Liver (tissue), 8 donors: ENCODE measurements at regions not wholly inside any gene's neighbourhood (a gene's known extent, or its start where the extent isn't known, plus 50 kb on each side); places are given as distances from the start of the nearest gene placed in this dataset.

Source experiments
- DNase-seq: peaks from one replicate; pipeline ENCODE4 v3.0.0-alpha.2; 2017; ENCODE audit warnings: low spot score
- H3K27ac ChIP-seq, 2 donors: one replicate each; pipeline ENCODE4 v1.7.0; 2013; ENCODE audit warnings: inconsistent platforms in 2 of 2, low read length in 2 of 2, control low read depth in 1 of 2, low read depth in 1 of 2, mild to moderate bottlenecking in 1 of 2
- H3K27me3 ChIP-seq, 4 donors: one replicate each; pipeline versions ENCODE4 v1.6.1 to v1.7.0; 2013; ENCODE audit warnings: low read length in 3 of 4, inconsistent platforms in 1 of 4, mild to moderate bottlenecking in 1 of 4, moderate library complexity in 1 of 4; ENCODE audit not compliant: control insufficient read depth in 4 of 4, insufficient read depth in 4 of 4
- H3K36me3 ChIP-seq, 4 donors: one replicate each; pipeline versions ENCODE4 v1.6.1 to v1.7.0; 2013; ENCODE audit warnings: low read length in 3 of 4, mild to moderate bottlenecking in 3 of 4, low read depth in 1 of 4, moderate library complexity in 1 of 4; ENCODE audit not compliant: control insufficient read depth in 4 of 4, insufficient read depth in 3 of 4
- H3K4me1 ChIP-seq, 4 donors: one replicate each; pipeline versions ENCODE4 v1.6.1 to v1.7.0; 2013; ENCODE audit warnings: low read length in 3 of 4, mild to moderate bottlenecking in 3 of 4, moderate library complexity in 1 of 4; ENCODE audit not compliant: control insufficient read depth in 4 of 4, insufficient read depth in 4 of 4
- H3K4me3 ChIP-seq, 3 donors: one replicate each; pipeline versions ENCODE4 v1.6.1 to v1.7.0; 2013; ENCODE audit warnings: low read length in 3 of 3, control low read depth in 1 of 3, low read depth in 1 of 3, mild to moderate bottlenecking in 1 of 3
- H3K9ac ChIP-seq, 2 donors: one replicate each; pipeline ENCODE4 v1.7.0; 2013; ENCODE audit warnings: low read length in 2 of 2, mild to moderate bottlenecking in 2 of 2, moderate library complexity in 2 of 2, control low read depth in 1 of 2, low read depth in 1 of 2
- H3K9me3 ChIP-seq, 4 donors: one replicate each; pipeline versions ENCODE4 v1.6.1 to v1.7.0; 2013; ENCODE audit warnings: low read length in 3 of 4; ENCODE audit not compliant: control insufficient read depth in 4 of 4
- EGR1 ChIP-seq, 2 donors: IDR thresholded peaks; 2 replicates each; pipeline ENCODE4 v1.6.1; 2016 to 2018; ENCODE audit warnings: antibody characterized with exemption in 2 of 2, low read depth in 2 of 2
- FOXA1 ChIP-seq: IDR thresholded peaks from 2 replicates; pipeline ENCODE4 v1.6.1; 2016; ENCODE audit warnings: antibody characterized with exemption
- FOXA2 ChIP-seq: IDR thresholded peaks from 2 replicates; pipeline ENCODE4 v1.6.1; 2016; ENCODE audit warnings: antibody characterized with exemption
- GABPA ChIP-seq, 2 donors: IDR thresholded peaks in 1 of 2; conservative IDR thresholded peaks in 1 of 2; 2 replicates each; pipeline ENCODE4 v1.6.1; 2016; ENCODE audit warnings: antibody characterized with exemption in 2 of 2, mild to moderate bottlenecking in 1 of 2, moderate library complexity in 1 of 2
- HNF4A ChIP-seq, 2 donors: conservative IDR thresholded peaks; 2 replicates each; pipeline ENCODE4 v1.6.1; 2016; ENCODE audit warnings: antibody characterized with exemption in 2 of 2, mild to moderate bottlenecking in 2 of 2
- HNF4G ChIP-seq: IDR thresholded peaks from 2 replicates; pipeline ENCODE4 v1.6.1; 2016; ENCODE audit warnings: antibody characterized with exemption
- JUND ChIP-seq, 2 donors: IDR thresholded peaks; 2 replicates each; pipeline ENCODE4 v1.6.1; 2016; ENCODE audit warnings: antibody characterized with exemption in 2 of 2
- MAX ChIP-seq: IDR thresholded peaks from 2 replicates; pipeline ENCODE4 v1.6.1; 2016; ENCODE audit warnings: antibody characterized with exemption
- REST ChIP-seq: IDR thresholded peaks from 2 replicates; pipeline ENCODE4 v1.6.1; 2016; ENCODE audit warnings: antibody characterized with exemption, mild to moderate bottlenecking
- SP1 ChIP-seq: IDR thresholded peaks from 2 replicates; pipeline ENCODE4 v1.6.1; 2018; ENCODE audit warnings: antibody characterized with exemption, mild to moderate bottlenecking
- TAF1 ChIP-seq: conservative IDR thresholded peaks from 2 replicates; pipeline ENCODE4 v1.6.1; 2016; ENCODE audit warnings: antibody characterized with exemption, mild to moderate bottlenecking
- YY1 ChIP-seq: IDR thresholded peaks from 2 replicates; pipeline ENCODE4 v1.6.1; 2016; ENCODE audit warnings: antibody characterized with exemption, mild to moderate bottlenecking
- ZBTB33 ChIP-seq: IDR thresholded peaks from 2 replicates; pipeline ENCODE4 v1.6.1; 2016; ENCODE audit warnings: antibody characterized with exemption
- WGBS: extraction: QIAGEN DNeasy Blood & Tissue Kit; methylation state at CpG from one replicate; pipeline ENCODE4 v1.1.7; 2013; 5-methylcytosine and 5-hydroxymethylcytosine counted together
- TF ChIP-seq, protein P1 (sequence below): fragments of 150-350 bp; IDR thresholded peaks from 2 replicates; pipeline ENCODE4 v1.5.1; 2017; ENCODE audit warnings: improper control_type of control experiment, low read depth, low read length; ENCODE audit not compliant: missing input control
- TF ChIP-seq, protein P2 (sequence below): IDR thresholded peaks from 2 replicates; pipeline ENCODE4 v1.6.1; 2016; ENCODE audit warnings: antibody characterized with exemption
- donor health status: healthy.
- donor health status: healthy.
- donor health status: healthy.
- donor health status: healthy.
- donor health status: healthy.

- H3K9ac ChIP-seq: no peak overlapping the region
- H3K4me3 ChIP-seq: no peak overlapping the region
- DNase-seq: no peak
- H3K27ac ChIP-seq: no peak overlapping the region
- H3K9me3 ChIP-seq: no peaks in the 10 kb centered on the region
- H3K4me1 ChIP-seq: no peaks in the 10 kb centered on the region
- no peaks in the 10 kb centered on the region for H3K36me3 ChIP-seq
- TF ChIP-seq YY1: no peak
- no peak for TF ChIP-seq GABPA (IDR thresholded peaks at IDR 0.05 in 1 of 2, conservative IDR thresholded peaks at IDR 0.05 in 1 of 2)
- TF ChIP-seq, protein P1, sequence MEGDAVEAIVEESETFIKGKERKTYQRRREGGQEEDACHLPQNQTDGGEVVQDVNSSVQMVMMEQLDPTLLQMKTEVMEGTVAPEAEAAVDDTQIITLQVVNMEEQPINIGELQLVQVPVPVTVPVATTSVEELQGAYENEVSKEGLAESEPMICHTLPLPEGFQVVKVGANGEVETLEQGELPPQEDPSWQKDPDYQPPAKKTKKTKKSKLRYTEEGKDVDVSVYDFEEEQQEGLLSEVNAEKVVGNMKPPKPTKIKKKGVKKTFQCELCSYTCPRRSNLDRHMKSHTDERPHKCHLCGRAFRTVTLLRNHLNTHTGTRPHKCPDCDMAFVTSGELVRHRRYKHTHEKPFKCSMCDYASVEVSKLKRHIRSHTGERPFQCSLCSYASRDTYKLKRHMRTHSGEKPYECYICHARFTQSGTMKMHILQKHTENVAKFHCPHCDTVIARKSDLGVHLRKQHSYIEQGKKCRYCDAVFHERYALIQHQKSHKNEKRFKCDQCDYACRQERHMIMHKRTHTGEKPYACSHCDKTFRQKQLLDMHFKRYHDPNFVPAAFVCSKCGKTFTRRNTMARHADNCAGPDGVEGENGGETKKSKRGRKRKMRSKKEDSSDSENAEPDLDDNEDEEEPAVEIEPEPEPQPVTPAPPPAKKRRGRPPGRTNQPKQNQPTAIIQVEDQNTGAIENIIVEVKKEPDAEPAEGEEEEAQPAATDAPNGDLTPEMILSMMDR: no peak
- no peak for TF ChIP-seq ZBTB33
- TF ChIP-seq, protein P2, sequence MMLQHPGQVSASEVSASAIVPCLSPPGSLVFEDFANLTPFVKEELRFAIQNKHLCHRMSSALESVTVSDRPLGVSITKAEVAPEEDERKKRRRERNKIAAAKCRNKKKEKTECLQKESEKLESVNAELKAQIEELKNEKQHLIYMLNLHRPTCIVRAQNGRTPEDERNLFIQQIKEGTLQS: no peak
- TF ChIP-seq EGR1 (IDR thresholded peaks at IDR 0.05; ENCODE audit: low read depth in 2 of 2): no peak
- TF ChIP-seq MAX: no peak
- no peak for TF ChIP-seq HNF4A (conservative IDR thresholded peaks at IDR 0.05)
- no peak for TF ChIP-seq HNF4G
- no peak for TF ChIP-seq FOXA2
- TF ChIP-seq TAF1: no peak
- no peak for TF ChIP-seq JUND (IDR thresholded peaks at IDR 0.05)
- TF ChIP-seq FOXA1: no peak
- TF ChIP-seq SP1: no peak
- TF ChIP-seq REST: no peak
- 94% methylated on average over 1 of the region's 1 CpG for WGBS
- H3K27me3 ChIP-seq: peaks cover 0 to 2% (median 0%) of the 10 kb centered on the region in 4 donors
Observed at GRCh38 chr2:195031411-195031810, 625.6 kb upstream of the SLC39A10 start.
